ENCODE measurements at regions not wholly inside any gene's neighbourhood (a gene's known extent, or its start where the extent isn't known, plus 50 kb on each side); places are given as distances from the start of the nearest gene placed in this dataset.
"Not testable (repeated sequence)": the region's sequence is repeated elsewhere in the genome, so short reads cannot be mapped to it uniquely, and the experiment has no call there.

GRCh38 chr1:229935157-229935556 is 131.9 kb upstream of the GALNT2 start:
- not testable (repeated sequence) for TF ChIP-seq POLR2A, CTCF, POLR2AphosphoS5 (IDR thresholded peaks at IDR 0.05)

All from prostate gland (tissue), 2 donors.